ENCODE measurements at regions not wholly inside any gene's neighbourhood (a gene's known extent, or its start where the extent isn't known, plus 50 kb on each side); places are given as distances from the start of the nearest gene placed in this dataset.

DNA sequence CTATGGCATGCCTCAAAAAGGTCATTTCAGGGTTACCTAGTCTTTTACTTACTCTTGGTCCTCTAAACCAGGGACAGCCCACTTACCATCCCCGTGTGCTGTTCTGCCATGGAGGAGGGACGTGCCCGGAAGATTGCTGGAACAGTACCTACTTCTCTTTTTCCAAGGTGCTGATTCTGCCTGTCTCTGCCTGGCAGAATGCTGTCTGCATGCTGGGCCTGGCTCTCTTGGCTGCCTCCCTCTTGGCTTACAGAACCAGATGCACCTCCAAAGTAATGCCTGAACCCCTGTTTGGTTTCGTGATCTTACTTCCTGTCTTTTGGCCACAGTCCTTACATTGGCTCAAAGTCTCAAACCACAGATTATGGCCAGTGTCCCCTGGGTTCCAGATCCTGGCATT, 120.7 kb upstream of the NT5E start:
- Histone ChIP-seq H3K27me3 (ENCODE audit: control insufficient read depth, insufficient read depth, low read length) (peaks cover 11% of the 10 kb centered on the region), H3K4me3 (ENCODE audit: insufficient read depth, low read depth, low read length) (no peak overlapping the region), H2BK15ac (ENCODE audit: low read depth, low read length) (no peak overlapping the region), H2BK120ac (ENCODE audit: low read depth, low read length) (no peak overlapping the region), H4K20me1 (ENCODE audit: insufficient read depth, low read length) (no peaks in the 10 kb centered on the region), H3K23ac (ENCODE audit: low read depth, low read length) (no peak overlapping the region), H4K8ac (ENCODE audit: low read depth in 2 of 2, low read length in 2 of 2) (no peak overlapping the region), H3K27ac (ENCODE audit: insufficient read depth, low read length) (no peak overlapping the region), H3K9me1 (ENCODE audit: insufficient read depth, low read length) (no peaks in the 10 kb centered on the region), H3K36me3 (ENCODE audit: control insufficient read depth, insufficient read depth, low read length) (no peaks in the 10 kb centered on the region), H2BK5ac (ENCODE audit: low read depth, low read length, poor library complexity, severe bottlenecking) (no peak overlapping the region), H3K14ac (replicated peaks; ENCODE audit: low read depth, low read length) (no peak overlapping the region), H3K18ac (ENCODE audit: low read depth, low read length) (no peak overlapping the region), H3K9me3 (ENCODE audit: control insufficient read depth, insufficient read depth, low read length) (no peaks in the 10 kb centered on the region), H4K5ac (ENCODE audit: low read depth, low read length) (no peak overlapping the region), H3K4ac (ENCODE audit: low read depth, low read length) (no peak overlapping the region), H4K91ac (ENCODE audit: insufficient read depth, low read depth, low read length) (no peak overlapping the region), H2AK9ac (replicated peaks; ENCODE audit: low read depth, low read length, poor library complexity) (no peak overlapping the region), H3K79me1 (ENCODE audit: low read depth in 1 of 2, low read length in 2 of 2) (no peaks in the 10 kb centered on the region), H3K9ac (ENCODE audit: low read depth, low read length) (no peak overlapping the region), H3K56ac (ENCODE audit: extremely low read depth, insufficient read depth, low read length) (no peak overlapping the region), H3K4me2 (ENCODE audit: low read depth, low read length) (no peak overlapping the region), H3K4me1 (ENCODE audit: control insufficient read depth, insufficient read depth, low read length) (no peaks in the 10 kb centered on the region), H2AK5ac (ENCODE audit: low read depth, low read length) (no peak overlapping the region), H2AFZ (replicated peaks; ENCODE audit: low read length, poor library complexity) (no peak overlapping the region), H2BK20ac (ENCODE audit: low read depth, low read length) (no peak overlapping the region)
- 63% methylated on average over 2 of the region's 4 CpGs; no CpG with 5 or more reads in 1 of the 2 experiments for WGBS, 2 experiments (ENCODE audit: extremely low coverage in 2 of 2, insufficient read length in 1 of 2)
- dilution Hi-C loops (cut with HindIII; ENCODE audit: low sequenced_read_pairs, unreplicated experiment), result no loop called here
- BruUV-seq (replicated peaks), result no TSS peak
- ChIA-PET CTCF (no interaction called here), POLR2A (ENCODE audit: unreplicated experiment) (no interaction called here)
- TF ChIP-seq RFX5 (IDR thresholded peaks at IDR 0.05; ENCODE audit: low read depth, low read length) (no peak), CEBPB (IDR thresholded peaks at IDR 0.05; ENCODE audit: low read depth, low read length) (no peak), FOS (IDR thresholded peaks at IDR 0.05; ENCODE audit: low read depth, low read length) (no peak), MAFK (IDR thresholded peaks at IDR 0.05; ENCODE audit: low read depth, low read length) (no peak), POLR2A (IDR thresholded peaks at IDR 0.05; ENCODE audit: low read depth, low read length) (no peak), BHLHE40 (IDR thresholded peaks at IDR 0.05; ENCODE audit: low read depth, low read length) (no peak), RCOR1 (IDR thresholded peaks at IDR 0.05; ENCODE audit: insufficient replicate concordance, low read length) (no peak), MXI1 (IDR thresholded peaks at IDR 0.05; ENCODE audit: borderline replicate concordance, low read depth, low read length) (no peak), MAZ (IDR thresholded peaks at IDR 0.05; ENCODE audit: borderline replicate concordance, low read depth, low read length) (no peak), CHD1 (IDR thresholded peaks at IDR 0.05; ENCODE audit: low read depth, low read length) (no peak), RAD21 (IDR thresholded peaks at IDR 0.05; ENCODE audit: low read length) (no peak), NFE2L2 (IDR thresholded peaks at IDR 0.05; ENCODE audit: low read depth, low read length) (no peak), SMC3 (IDR thresholded peaks at IDR 0.05; ENCODE audit: low read depth, low read length) (no peak)
- TF ChIP-seq, protein P1, sequence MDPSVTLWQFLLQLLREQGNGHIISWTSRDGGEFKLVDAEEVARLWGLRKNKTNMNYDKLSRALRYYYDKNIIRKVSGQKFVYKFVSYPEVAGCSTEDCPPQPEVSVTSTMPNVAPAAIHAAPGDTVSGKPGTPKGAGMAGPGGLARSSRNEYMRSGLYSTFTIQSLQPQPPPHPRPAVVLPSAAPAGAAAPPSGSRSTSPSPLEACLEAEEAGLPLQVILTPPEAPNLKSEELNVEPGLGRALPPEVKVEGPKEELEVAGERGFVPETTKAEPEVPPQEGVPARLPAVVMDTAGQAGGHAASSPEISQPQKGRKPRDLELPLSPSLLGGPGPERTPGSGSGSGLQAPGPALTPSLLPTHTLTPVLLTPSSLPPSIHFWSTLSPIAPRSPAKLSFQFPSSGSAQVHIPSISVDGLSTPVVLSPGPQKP (IDR thresholded peaks at IDR 0.05; ENCODE audit: borderline replicate concordance, low read depth, low read length), result no peak
- TF ChIP-seq, protein P2, sequence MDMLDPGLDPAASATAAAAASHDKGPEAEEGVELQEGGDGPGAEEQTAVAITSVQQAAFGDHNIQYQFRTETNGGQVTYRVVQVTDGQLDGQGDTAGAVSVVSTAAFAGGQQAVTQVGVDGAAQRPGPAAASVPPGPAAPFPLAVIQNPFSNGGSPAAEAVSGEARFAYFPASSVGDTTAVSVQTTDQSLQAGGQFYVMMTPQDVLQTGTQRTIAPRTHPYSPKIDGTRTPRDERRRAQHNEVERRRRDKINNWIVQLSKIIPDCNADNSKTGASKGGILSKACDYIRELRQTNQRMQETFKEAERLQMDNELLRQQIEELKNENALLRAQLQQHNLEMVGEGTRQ (IDR thresholded peaks at IDR 0.05; ENCODE audit: low read depth, low read length), result no peak
- TF ChIP-seq, protein P3, sequence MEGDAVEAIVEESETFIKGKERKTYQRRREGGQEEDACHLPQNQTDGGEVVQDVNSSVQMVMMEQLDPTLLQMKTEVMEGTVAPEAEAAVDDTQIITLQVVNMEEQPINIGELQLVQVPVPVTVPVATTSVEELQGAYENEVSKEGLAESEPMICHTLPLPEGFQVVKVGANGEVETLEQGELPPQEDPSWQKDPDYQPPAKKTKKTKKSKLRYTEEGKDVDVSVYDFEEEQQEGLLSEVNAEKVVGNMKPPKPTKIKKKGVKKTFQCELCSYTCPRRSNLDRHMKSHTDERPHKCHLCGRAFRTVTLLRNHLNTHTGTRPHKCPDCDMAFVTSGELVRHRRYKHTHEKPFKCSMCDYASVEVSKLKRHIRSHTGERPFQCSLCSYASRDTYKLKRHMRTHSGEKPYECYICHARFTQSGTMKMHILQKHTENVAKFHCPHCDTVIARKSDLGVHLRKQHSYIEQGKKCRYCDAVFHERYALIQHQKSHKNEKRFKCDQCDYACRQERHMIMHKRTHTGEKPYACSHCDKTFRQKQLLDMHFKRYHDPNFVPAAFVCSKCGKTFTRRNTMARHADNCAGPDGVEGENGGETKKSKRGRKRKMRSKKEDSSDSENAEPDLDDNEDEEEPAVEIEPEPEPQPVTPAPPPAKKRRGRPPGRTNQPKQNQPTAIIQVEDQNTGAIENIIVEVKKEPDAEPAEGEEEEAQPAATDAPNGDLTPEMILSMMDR (conservative IDR thresholded peaks at IDR 0.05; ENCODE audit: low read depth, low read length), result no peak
- intact Hi-C loops (cut with micrococcal nuclease), result loop anchor here (10.0 kb wide), 2 partner anchors 564 to 1444 kb away; partner anchors contain the start of gene TBX18
- DNase-seq, result no peak
- in situ Hi-C loops (cut with MboI; ENCODE audit: low sequenced_read_pairs), result no loop called here
- ATAC-seq (ENCODE audit: low read depth), result no peak

All from IMR-90 (cell line).